Putamen (tissue), 1 donor: ENCODE measurements at regions not wholly inside any gene's neighbourhood (a gene's known extent, or its start where the extent isn't known, plus 50 kb on each side); places are given as distances from the start of the nearest gene placed in this dataset.
"Not testable (repeated sequence)": the region's sequence is repeated elsewhere in the genome, so short reads cannot be mapped to it uniquely, and the experiment has no call there.

ENCODE experiments used
- DNase-seq: peaks from one replicate; pipeline ENCODE4 v3.0.0-alpha.2; 2016; ENCODE audit warnings: low spot score

DNA sequence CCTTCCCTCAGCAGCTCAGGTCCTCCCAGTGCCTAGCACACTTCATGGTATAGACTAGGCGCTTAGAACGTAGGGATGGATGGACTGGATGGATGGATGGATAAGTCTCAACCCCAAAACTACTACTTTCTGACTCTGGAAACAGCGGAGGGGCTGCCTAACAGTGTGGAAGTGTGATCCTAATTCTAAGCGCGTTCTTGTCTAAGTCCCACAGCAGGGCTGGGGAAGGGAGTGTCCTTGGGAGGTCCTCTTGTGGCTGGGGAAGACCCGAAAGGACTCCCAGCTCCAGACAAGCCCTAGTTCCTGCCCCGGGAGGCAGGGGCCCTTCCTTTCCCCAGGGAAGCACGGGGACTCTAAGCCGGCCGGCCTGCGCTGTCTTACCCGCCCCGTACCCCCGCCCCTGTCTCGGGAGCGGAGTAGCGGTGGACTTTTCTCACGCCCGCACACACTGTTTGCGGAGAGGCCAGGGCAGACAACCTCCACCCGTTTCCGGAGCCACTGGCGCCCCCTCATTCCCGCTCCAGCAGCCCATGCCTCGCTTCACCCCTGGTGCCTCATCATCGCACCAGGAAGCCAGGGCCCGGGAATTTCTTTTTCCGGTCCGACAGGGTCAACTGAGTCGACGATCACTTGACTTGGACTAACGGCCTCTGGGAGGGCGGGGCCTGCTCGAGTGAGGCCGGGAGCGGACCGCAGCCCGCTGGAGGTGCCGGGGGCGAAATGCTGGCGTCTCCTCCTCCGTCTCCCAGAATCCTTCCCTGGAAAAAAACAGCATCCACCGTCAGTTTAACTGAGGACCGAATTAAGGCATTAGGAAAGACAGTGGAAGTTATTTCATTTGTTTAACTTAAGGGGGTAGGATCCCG, 133.3 kb downstream of the TBC1D2B start:
- peak; percentile 69 for DNase-seq

DNA sequence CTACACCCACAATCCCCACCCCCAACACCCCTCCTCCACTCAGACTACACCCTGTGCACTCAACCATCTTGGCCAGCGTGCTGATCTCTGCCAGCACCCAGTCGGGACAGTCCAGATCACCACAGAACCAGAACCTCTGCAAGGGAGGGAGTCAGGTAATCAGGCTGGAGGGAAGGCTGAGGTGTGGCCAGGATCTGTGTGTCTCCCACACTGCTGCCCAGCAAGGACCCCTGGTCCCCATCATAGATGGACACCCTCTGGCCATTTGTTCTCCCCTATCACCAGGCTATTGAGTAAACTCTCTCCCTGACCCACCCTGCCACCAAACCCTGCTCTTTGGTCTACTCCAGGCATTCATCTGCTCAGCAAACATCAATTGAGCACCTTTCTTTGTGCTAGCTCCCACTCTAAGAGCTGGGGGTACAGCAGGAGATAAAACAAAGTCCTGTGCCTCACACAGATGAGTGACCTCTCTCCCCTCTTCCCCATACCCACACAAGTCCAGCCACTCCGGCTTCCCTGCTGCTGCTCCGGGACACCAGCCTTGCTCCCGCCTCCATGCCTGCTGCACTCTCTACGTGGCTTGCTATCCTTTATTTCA, 134.8 kb downstream of the TBC1D2B start:
- DNase-seq = no peak

DNA sequence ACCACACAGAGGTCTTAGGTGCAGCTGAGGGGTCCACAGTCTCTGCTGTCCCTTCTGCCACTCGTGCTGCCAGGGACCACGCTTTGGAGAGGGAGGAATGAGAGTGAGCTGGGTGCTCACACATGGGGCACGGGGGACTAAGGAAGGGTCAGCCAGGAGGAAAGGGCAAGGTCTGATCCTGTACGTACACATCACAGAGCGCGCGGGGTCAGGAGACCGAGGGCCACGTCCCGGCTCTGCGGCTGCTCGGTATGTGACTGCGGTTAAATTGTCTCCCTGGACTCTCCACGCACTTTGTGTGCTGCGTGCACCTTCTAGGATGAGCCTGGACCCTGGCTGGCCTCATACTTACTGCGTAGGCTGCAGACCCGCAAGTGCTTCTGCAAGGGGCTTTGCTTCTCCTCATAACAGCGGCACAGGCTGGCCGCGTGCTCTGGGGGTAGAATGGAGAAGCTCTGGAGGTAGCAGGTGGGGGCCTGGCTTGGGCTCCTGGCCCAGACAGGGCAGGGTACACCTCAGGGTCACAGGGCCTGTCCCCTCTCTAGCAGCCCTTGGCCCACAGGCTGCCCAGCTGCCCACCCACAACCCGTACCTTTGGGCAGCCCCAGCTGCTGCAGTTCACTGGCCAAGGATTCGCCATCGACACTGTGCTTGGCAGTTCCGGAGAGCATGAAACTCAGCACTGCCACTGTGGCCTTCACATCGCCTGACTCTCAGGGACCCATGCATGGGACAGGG, 136.3 kb downstream of the TBC1D2B start:
- not testable (repeated sequence) for DNase-seq

DNA sequence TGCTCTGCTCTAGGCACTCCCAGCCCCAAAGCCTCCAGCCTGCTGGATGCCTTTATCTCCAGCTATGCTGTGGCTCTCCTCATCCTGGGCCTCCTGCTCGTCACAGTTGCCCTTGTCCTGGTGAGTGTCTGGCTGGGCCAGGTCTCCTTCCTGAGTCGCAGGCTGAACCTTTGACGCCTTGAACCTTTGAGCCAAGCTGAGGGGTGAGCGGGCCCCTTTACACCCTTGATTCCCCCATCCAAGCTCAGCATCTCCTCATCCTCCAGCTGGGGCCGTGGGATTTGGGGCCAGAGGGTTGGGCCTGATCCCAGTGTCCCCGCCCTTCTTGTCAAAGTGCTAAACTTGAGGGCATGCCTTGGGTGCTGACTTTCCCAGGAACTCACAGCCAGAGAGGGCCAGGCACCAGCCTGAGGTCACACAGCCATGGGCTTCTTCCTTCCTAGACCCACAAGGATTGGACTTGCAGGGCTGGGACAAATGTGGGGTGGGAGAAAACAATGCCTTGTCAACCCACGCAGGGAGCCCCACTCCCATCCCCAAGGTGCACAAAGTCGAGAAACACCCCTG, 137.0 kb downstream of the TBC1D2B start:
- DNase-seq = no peak

DNA sequence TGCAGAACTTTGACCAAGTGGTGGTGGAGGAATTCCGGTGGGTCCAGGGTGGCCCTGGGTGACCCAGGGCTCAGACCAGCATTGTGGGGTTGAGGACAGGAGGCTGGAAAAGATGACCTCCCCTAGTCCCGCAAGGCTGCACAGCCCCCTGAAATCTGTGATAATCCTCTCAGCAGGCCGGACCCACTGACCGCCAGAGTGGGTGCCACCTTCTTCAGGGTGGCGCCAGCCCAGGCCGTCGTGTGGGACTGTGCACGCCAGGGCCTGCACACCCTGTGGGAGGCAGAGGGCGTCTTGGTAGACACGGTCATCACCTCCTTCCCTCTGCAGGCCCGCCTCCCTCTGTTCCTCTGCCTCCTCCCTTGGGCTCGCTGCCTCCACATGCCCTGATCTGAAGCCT, 137.7 kb downstream of the TBC1D2B start:
- no peak for DNase-seq

DNA sequence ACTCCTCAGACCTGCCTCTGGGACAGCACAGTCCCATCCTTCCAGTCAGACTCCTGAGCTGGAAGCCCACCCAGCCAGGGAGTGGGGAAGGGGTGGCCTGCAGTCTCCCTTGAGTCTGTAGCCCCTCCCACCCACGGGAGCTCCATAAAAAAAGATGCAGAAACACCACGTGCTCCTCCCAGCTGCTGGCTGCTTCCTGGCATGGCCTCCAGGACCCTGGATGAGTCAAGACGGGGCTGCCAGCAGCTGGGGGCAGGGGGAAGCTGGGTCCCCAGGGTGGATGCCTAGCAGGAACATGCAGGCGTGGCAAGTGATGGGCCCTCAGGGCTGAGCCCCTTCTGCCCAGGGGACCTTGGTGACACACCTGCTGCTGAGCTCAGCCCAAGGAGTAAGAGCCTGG, 138.5 kb downstream of the TBC1D2B start:
- not testable (repeated sequence) for DNase-seq

DNA sequence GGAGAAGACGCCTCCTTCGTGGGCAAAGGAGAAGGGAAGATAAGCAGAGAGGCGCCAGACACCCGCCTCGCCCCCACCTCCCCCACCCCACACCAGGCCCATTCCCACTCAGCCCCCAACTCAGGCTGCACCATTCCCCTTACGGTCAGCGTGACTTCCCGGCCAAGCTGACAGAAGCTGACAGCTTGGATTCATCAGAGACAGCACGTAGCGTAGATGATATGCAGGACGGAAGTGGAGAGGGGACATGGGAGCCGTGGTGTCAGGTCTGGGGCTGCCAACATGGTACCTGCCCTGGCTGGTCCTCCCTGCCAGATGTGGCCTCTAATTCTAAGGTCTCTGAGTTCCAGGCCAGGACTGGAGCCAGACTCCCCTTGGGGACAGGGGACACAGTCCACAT, 139.0 kb downstream of the TBC1D2B start:
- DNase-seq = not testable (repeated sequence)

DNA sequence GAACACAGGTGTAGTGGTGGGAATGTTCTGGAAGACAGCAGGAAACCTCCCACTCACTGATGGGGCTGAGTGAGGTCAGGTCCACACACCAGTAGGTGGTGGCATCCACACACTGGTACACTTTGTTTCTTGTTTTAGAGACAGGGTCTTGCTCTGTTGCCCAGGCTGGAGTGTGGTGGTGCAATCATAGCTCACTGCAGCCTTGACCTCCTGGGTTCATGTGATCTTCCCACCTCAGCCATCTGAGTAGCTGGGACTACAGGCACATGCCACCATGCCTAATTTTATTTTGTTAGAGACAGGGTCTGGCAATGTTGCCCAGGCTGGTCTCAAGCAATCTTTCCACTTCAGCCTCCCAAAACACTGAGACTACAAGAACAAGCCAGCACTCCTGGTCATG, 140.9 kb downstream of the TBC1D2B start:
- not testable (repeated sequence) for DNase-seq

DNA sequence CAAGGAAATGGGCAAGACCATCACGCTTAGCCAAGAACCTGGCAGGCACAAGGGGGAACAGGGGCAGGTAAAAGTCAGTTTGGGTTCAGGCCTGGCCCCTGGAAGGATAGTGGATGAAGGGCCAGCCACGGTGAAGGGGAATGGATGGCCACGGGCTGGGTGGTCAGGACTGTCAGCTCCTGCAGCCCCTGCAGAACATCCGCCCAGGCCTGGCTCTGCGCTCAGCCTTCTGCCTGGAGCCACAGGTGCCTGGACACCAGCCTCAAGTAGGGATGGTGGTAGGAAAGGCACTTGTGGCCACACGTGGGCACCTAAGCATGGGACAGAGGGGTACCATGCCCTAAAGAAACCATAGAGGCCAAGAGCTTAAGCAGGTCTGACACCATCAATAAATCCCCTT, 143.0 kb downstream of the TBC1D2B start:
- DNase-seq = not testable (repeated sequence)

DNA sequence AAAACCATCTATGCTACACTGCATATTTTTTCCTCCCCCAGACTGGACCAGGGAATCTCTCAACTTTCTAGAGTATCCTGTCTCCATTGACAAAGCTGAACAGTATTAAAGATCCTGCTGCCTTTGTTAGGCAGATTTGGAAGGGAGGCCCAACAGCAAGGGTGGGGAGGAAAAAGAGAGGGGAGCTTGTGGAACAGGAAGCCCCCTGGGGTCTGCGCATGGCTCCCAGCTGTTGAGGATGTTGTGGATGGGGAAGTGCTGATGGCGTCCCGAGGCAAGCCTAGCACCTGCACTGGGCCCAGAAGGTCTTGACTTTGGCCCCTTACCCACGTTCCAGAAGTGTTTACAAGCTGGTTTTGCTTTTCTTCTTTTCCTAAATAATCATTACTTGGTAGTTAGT, 146.6 kb downstream of the TBC1D2B start:
- DNase-seq = not testable (repeated sequence)

DNA sequence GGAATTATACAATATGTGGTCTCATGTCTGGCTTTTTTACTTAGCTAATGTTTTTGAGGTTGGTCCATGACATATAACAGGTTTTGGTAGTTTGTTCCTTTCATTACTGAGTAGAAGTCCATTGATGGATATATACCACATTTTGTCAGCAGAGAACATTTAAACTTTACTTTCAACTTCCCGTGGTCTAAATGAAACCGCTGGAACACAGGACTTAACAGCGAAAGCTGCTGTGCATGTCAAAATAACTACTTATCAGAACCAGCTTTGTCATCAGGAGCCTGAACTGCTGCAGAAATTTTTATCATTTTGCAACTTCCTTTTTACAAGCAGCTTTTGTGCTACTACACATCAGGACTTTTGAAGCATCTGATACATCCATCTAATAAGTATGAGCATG, 147.0 kb downstream of the TBC1D2B start:
- not testable (repeated sequence) for DNase-seq

DNA sequence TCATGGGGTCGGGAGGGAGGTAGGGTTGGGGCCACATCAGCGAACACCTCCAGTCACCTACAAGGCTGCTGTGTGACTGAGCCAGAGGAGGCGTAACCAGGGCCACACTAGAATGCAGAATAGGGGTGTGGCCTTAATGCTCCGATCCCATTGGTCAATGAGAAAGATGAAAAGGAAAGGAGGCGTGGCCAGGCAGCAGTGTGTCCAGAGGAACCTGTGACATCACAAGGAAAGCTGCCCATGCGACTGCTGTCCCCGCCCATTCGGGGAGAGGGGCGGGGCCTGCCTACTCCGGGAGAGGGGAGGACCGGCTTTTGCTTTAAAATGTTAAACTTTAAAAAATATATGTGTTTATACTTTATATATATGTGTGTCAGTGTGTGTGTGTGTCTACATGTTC, 150.7 kb downstream of the TBC1D2B start:
- DNase-seq = not testable (repeated sequence)

DNA sequence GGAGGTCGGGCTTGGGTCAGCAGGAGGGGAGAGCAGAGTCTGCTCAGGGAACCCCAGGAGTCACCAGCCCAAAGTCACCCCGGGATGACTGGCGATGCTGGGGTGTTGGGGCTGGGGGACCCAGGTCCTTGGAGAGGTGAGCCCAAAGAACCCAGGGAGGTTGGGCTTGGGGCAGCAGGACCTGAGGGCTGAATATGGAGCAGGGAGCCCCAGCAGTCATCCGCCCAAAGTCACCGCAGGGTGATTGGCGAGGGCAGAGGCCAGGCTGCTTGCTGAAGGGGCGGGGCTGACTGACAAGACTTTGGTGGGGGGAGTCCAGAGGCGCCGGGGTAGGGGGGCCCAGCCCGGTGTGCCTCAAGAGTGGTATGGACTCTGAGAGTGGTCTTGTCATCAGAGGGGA, 151.2 kb downstream of the TBC1D2B start:
- DNase-seq = not testable (repeated sequence)

DNA sequence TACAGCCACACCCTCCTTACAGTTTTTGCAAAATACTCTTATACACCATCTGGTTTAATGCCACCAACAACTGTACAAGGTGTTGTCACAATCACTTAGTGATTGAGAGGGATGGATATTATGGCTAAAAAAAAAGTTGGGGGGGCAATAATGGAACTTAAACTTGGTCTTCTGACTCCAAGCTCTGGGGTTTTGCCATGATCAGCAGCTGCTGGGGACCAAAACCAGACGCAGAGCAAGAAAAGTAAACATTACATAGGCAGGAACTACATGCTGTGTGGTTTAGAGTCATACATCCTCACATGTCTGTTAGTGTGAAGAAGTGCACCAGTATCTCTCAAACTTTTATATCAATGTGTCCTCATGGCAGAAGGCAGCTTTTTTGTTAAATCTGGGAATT, 152.4 kb downstream of the TBC1D2B start:
- DNase-seq = not testable (repeated sequence)

DNA sequence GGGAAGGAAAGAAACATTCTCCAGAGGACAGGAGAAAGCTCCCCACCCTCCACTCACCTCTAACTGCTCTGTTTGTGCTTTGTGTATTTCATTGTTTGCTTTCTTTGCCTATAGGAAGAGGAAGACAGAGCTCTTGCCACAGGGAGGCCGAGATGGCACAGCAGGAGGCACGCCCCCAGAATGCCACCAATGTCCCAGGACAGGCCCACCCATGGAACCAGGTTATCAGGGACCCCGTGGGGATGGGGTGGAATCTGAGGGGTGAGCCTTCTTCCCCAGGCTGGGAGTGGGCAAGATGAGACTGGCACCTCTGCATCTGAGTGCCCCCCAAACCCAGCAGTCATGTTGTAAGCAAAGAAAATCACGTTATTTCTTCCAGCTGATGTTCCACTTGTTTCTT, 155.8 kb downstream of the TBC1D2B start:
- DNase-seq = no peak

DNA sequence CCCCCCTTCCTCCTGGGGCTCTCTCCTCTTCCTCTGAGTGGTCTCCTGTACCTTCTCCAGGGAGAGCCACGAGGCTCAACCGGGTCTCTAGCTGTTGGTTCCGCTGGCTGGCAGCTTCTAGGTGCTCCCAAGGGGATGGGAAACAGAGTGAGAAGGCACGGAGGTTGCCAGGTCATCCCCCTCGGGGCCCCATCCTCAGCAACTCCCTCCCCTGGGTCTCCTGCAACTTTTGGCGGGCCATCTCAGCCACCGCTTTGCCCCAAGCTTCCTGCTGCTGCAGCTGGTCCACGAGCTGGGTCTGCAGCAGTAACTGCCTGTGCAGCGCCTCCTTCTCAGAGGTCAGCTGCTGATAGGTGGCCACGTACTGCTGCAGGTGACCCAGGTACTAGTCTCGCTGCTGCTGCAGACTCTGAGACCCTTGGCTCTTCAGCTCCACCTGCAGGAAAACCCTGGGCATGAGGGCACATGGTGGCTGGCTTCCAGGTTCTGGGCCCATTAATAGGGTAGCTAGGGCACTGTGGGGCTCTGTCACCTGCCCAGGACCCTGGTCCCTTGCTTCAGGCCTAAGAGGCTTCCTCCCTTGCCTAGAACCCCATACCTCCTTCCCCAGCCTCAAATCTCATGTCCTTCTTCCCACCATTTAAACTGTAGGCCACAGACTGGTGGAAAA, 160.4 kb downstream of the TBC1D2B start:
- not testable (repeated sequence) for DNase-seq

DNA sequence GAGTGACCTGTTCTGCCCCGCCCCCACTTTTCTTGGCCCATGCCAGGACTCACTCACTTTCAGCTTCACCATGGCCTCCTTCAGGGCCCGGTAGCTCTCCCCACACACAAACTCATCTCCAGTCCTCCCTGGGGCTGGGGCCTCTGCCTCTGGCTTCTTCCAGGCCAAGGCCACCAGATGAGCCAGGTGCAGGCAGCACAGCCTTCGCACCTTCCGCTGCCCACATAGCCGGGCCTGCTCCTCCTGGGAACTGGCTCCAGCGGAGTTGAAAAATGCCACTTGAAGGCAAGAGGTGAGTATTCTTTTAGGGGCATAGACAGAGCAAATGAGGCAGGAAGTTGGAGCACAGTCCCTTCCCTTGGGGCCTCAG, 161.6 kb downstream of the TBC1D2B start:
- DNase-seq = not testable (repeated sequence)

DNA sequence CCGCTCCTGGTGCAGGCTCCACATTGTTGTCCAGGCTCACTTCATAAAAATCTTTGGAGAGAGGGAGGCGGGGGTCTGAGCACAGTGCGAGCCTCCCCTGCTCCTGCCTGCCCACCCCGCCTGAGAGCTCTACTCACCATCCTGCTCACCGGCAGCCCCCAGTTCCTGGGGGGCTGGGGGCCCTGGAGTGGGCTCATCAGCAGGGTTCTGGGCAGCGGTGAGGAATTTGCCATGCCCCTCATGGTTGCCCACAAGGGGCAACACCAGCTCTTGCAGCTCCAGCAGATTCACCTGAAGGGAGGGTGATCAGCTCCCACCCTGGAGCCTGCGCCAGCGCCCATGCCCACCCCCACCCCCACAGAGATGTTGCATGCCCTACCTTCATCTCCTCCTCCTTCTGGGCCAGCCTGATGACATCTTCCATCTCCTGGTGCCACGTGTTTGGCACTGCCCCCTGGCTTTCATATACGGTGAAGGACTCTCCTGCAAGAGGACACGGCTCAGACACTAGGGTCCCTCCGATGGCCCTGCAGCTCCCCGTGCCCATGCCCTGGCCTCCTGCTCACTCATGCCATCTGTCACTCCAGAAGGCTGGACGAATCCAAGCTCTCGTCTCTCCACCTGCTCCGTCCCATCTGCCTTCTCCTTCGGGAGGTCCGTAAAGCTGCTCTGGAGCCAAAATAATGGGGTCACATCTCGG, 162.1 kb downstream of the TBC1D2B start:
- DNase-seq = no peak

DNA sequence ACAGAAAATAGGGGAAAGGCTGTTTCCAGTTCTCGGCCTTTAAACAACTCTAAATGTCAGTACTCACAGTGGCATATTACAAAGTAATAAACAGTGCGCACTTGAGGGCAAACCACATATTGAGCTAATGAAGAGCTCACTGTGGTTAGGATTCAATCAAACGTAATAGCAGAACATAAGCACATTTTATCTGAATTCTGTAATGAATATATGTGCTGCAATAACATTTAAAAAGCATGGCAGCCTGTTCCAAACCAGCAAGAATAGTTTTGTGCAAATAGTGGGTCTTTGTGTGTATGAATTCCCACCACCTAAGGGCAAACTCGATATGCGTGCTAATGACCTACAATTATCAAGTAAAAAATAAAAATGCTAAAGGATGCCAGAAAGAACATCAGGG, 163.0 kb downstream of the TBC1D2B start:
- not testable (repeated sequence) for DNase-seq

DNA sequence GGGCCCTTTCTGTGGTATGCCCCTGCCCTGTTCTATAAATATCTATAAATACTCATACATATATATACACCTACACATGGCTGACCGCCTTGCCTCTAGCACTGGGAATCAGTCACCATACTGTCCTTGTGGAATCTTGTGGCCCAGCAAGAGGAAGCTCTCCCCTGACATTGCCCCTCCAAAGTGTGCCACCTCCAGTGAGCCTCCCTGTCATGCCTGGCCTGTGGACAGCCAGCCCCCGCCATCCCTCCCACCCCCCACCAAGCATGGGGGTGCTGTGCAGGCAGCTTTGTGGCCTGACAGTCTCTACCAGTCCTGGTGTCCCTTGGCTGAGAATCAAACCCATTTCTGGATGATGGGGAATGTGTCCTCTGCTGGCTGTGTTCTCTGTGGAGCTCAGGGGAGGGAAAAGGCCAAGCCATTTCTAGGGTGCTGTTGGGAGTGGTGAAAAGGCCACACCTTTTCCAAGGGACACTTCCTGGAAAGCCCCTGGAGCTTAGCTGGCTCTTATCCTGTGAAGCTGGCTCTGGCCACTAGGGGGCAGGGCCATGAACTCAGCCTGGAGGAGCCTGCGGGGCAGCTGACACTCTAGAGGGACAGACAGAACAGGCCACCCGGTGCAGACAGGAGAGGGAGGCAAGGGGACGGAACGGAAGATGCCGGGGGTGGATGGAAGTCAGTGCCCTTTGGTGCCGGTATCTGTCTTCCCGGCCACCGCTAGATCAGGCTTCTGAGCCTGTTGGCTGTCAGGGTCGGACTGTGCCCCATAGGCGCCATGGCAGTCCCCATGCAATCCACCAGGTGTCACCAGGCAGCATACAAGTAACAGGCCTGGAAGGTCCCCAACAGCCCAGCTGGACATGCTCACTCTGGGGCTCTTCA, 167.2 kb downstream of the TBC1D2B start:
- peak; percentile 69 for DNase-seq
